ENCODE measurements at regions not wholly inside any gene's neighbourhood (a gene's known extent, or its start where the extent isn't known, plus 50 kb on each side); places are given as distances from the start of the nearest gene placed in this dataset.

- Histone ChIP-seq H3K27ac (ENCODE audit: low read depth) (no peak overlapping the region), H2AFZ (no peak overlapping the region)
- peaks cover 11% of the 10 kb centered on the region for H3K4me1 Mint-ChIP-seq
Measured at GRCh38 chr3:193021506-193022010, 103.9 kb upstream of the MB21D2 start.

More at GRCh38 chr3:193021506-193022010, 103.9 kb upstream of the MB21D2 start:
- Histone ChIP-seq H3F3A (replicated peaks; ENCODE audit: low read depth) (no peaks in the 10 kb centered on the region), H3K36me3 (ENCODE audit: insufficient read depth) (no peaks in the 10 kb centered on the region), H3K4me3 (no peak overlapping the region), H3K4me1 (ENCODE audit: insufficient read depth) (peaks cover 10% of the 10 kb centered on the region), H3K9me2 (ENCODE audit: insufficient read depth) (no peaks in the 10 kb centered on the region), H3K79me2 (replicated peaks; ENCODE audit: insufficient read depth) (no peaks in the 10 kb centered on the region), H3K27me3 (ENCODE audit: insufficient read depth) (no peaks in the 10 kb centered on the region), H4K20me1 (replicated peaks; ENCODE audit: insufficient read depth) (no peaks in the 10 kb centered on the region), H3K4me2 (no peak overlapping the region)
- no peaks in the 10 kb centered on the region for H3K27me3 Mint-ChIP-seq (ENCODE audit: insufficient read depth, low read depth, poor library complexity)
- no peak for TF ChIP-seq EZH2phosphoT487 (IDR thresholded peaks at IDR 0.05; ENCODE audit: unreplicated experiment)
- TF ChIP-seq NANOG (IDR thresholded peaks at IDR 0.05; ENCODE audit: borderline replicate concordance): no peak
- TF ChIP-seq JUNB (IDR thresholded peaks at IDR 0.05; ENCODE audit: unreplicated experiment): no peak
- no peak for TF ChIP-seq ZNF462 (CRISPR knock-in tag; IDR thresholded peaks at IDR 0.05)
- no peak for TF ChIP-seq CREB1 (CRISPR knock-in tag; IDR thresholded peaks at IDR 0.05; ENCODE audit: low read depth)
- no peak for TF ChIP-seq POLR2AphosphoS5 (IDR thresholded peaks at IDR 0.05; ENCODE audit: low read depth)
- no peak for TF ChIP-seq EZH2 (IDR thresholded peaks at IDR 0.05; ENCODE audit: low read depth, unreplicated experiment)
- DNase-seq (ENCODE audit: low spot score): no peak
- no peak overlapping the region for H3K4me3 Mint-ChIP-seq
- no peak overlapping the region for H3K27ac Mint-ChIP-seq
- H3K9me3 Mint-ChIP-seq: no peaks in the 10 kb centered on the region
- H3K36me3 Mint-ChIP-seq (ENCODE audit: low read depth): no peaks in the 10 kb centered on the region
- no peak for ATAC-seq
